IMR-90 (cell line): ENCODE measurements at regions not wholly inside any gene's neighbourhood (a gene's known extent, or its start where the extent isn't known, plus 50 kb on each side); places are given as distances from the start of the nearest gene placed in this dataset.

Source experiments
- ATAC-seq: fragments of 200-7000 bp; cut with Tn5 transposase; 2 replicates; pipeline ENCODE4 v1.9.1; 2020; ENCODE audit warnings: low read depth, mild to moderate bottlenecking, moderate library complexity
- BruUV-seq: library from RNA; stranded (reverse); fragments of 400-500 nt; replicated peaks from 2 replicates; lab custom pipeline; 2021; lab: Mats Ljungman, UMichigan
- CTCF ChIA-PET: fragments of 300-600 bp; formaldehyde crosslinking; extraction: SDS; loops from one replicate; lab custom pipeline; 2021; ENCODE audit warnings: antibody characterized with exemption; lab: Yijun Ruan, JAX
- POLR2A ChIA-PET: fragments of 300-600 bp; sonication (Branson Sonifier 250); formaldehyde crosslinking; loops from one replicate; lab custom pipeline; 2022; ENCODE audit warnings: antibody characterized with exemption; ENCODE audit not compliant: unreplicated experiment; lab: Charles Lee
- DNase-seq: peaks from one replicate; pipeline ENCODE4 v3.0.0; 2013
- H2AFZ ChIP-seq: replicated peaks from 2 replicates; pipeline ENCODE3; 2013; ENCODE audit warnings: low read length, mild to moderate bottlenecking; ENCODE audit not compliant: poor library complexity
- H2AK5ac ChIP-seq: 2 replicates; pipeline ENCODE4 v1.6.1; 2013; ENCODE audit warnings: low read depth, low read length, inconsistent platforms
- H2AK9ac ChIP-seq: replicated peaks from 2 replicates; pipeline ENCODE3; 2013; ENCODE audit warnings: mild to moderate bottlenecking, low read depth, low read length, moderate library complexity; ENCODE audit not compliant: poor library complexity
- H2BK120ac ChIP-seq: 2 replicates; pipeline ENCODE4 v1.6.1; 2013; ENCODE audit warnings: low read depth, low read length, inconsistent platforms
- H2BK15ac ChIP-seq: 3 replicates; pipeline ENCODE4 v1.6.1; 2013; ENCODE audit warnings: low read depth, low read length, inconsistent platforms
- H2BK20ac ChIP-seq: 2 replicates; pipeline ENCODE4 v1.6.1; 2013; ENCODE audit warnings: low read depth, mild to moderate bottlenecking, inconsistent platforms, low read length, moderate library complexity
- H2BK5ac ChIP-seq: 2 replicates; pipeline ENCODE4 v1.6.1; 2013; ENCODE audit warnings: mild to moderate bottlenecking, low read depth, low read length, inconsistent platforms; ENCODE audit not compliant: poor library complexity, severe bottlenecking
- H3K14ac ChIP-seq: replicated peaks from 2 replicates; pipeline ENCODE4 v1.6.1; 2013; ENCODE audit warnings: low read depth, low read length, inconsistent platforms
- H3K18ac ChIP-seq: 2 replicates; pipeline ENCODE4 v1.6.1; 2013; ENCODE audit warnings: low read depth, low read length, control low read depth
- H3K23ac ChIP-seq: 2 replicates; pipeline ENCODE4 v1.6.1; 2013; ENCODE audit warnings: low read depth, low read length, inconsistent platforms
- H3K27ac ChIP-seq: 2 replicates; pipeline ENCODE4 v1.5.1; 2013; ENCODE audit warnings: mild to moderate bottlenecking, control low read depth, low read length; ENCODE audit not compliant: insufficient read depth
- H3K27me3 ChIP-seq: 2 replicates; pipeline ENCODE4 v1.6.1; 2013; ENCODE audit warnings: low read length; ENCODE audit not compliant: control insufficient read depth, insufficient read depth
- H3K36me3 ChIP-seq: 2 replicates; pipeline ENCODE4 v1.6.1; 2013; ENCODE audit warnings: low read length, mixed read lengths; ENCODE audit not compliant: control insufficient read depth, insufficient read depth
- H3K4ac ChIP-seq: 2 replicates; pipeline ENCODE4 v1.6.1; 2013; ENCODE audit warnings: low read depth, low read length, inconsistent platforms
- H3K4me1 ChIP-seq: 2 replicates; pipeline ENCODE4 v1.6.1; 2013; ENCODE audit warnings: low read length, mixed read lengths; ENCODE audit not compliant: control insufficient read depth, insufficient read depth
- H3K4me2 ChIP-seq: 2 replicates; pipeline ENCODE4 v1.6.1; 2013; ENCODE audit warnings: low read depth, mild to moderate bottlenecking, control low read depth, low read length, moderate library complexity
- H3K4me3 ChIP-seq: 2 replicates; pipeline ENCODE4 v1.5.1; 2013; ENCODE audit warnings: low read depth, mild to moderate bottlenecking, control low read depth, low read length, moderate library complexity; ENCODE audit not compliant: insufficient read depth
- H3K56ac ChIP-seq: 2 replicates; pipeline ENCODE4 v1.6.1; 2013; ENCODE audit warnings: low read length, inconsistent platforms; ENCODE audit not compliant: insufficient read depth; ENCODE audit errors: extremely low read depth
- H3K79me1 ChIP-seq, 2 experiments: 2 replicates each; pipeline ENCODE4 v1.6.1; 2013; ENCODE audit warnings: low read length in 2 of 2, inconsistent platforms in 1 of 2, low read depth in 1 of 2
- H3K9ac ChIP-seq: 2 replicates; pipeline ENCODE4 v1.6.1; 2013; ENCODE audit warnings: low read depth, low read length, control low read depth
- H3K9me1 ChIP-seq: 2 replicates; pipeline ENCODE4 v1.6.1; 2013; ENCODE audit warnings: low read length, inconsistent platforms; ENCODE audit not compliant: insufficient read depth
- H3K9me3 ChIP-seq: 2 replicates; pipeline ENCODE4 v1.6.1; 2013; ENCODE audit warnings: low read length; ENCODE audit not compliant: control insufficient read depth, insufficient read depth
- H4K20me1 ChIP-seq: 2 replicates; pipeline ENCODE4 v1.6.1; 2013; ENCODE audit warnings: low read length, inconsistent platforms; ENCODE audit not compliant: insufficient read depth
- H4K5ac ChIP-seq: 2 replicates; pipeline ENCODE4 v1.6.1; 2013; ENCODE audit warnings: mild to moderate bottlenecking, low read depth, low read length, control low read depth
- H4K8ac ChIP-seq, 2 experiments: 2 replicates each; pipeline ENCODE4 v1.6.1; 2013; ENCODE audit warnings: low read depth in 2 of 2, low read length in 2 of 2, control low read depth in 1 of 2, inconsistent platforms in 1 of 2
- H4K91ac ChIP-seq: 2 replicates; pipeline ENCODE4 v1.6.1; 2013; ENCODE audit warnings: low read depth, low read length, inconsistent platforms; ENCODE audit not compliant: insufficient read depth
- CEBPB ChIP-seq: IDR thresholded peaks from 2 replicates; pipeline ENCODE4 v1.6.1; 2012; ENCODE audit warnings: low read depth, low read length, improper control_type of control experiment
- MAFK ChIP-seq: IDR thresholded peaks from 2 replicates; pipeline ENCODE4 v1.6.1; 2012; ENCODE audit warnings: low read depth, low read length, improper control_type of control experiment
- POLR2A ChIP-seq: IDR thresholded peaks from 2 replicates; pipeline ENCODE4 v1.6.1; 2012; ENCODE audit warnings: mild to moderate bottlenecking, low read depth, low read length
- RAD21 ChIP-seq: IDR thresholded peaks from 2 replicates; pipeline ENCODE4 v1.6.1; 2012; ENCODE audit warnings: low read length, improper control_type of control experiment
- RCOR1 ChIP-seq: IDR thresholded peaks from 2 replicates; pipeline ENCODE4 v1.6.1; 2012; ENCODE audit warnings: mild to moderate bottlenecking, low read length, improper control_type of control experiment; ENCODE audit not compliant: insufficient replicate concordance
- RFX5 ChIP-seq: IDR thresholded peaks from 2 replicates; pipeline ENCODE4 v1.8.0; 2012; ENCODE audit warnings: low read depth, mild to moderate bottlenecking, low read length, moderate library complexity
- WGBS, 2 experiments: methylation state at CpG; one replicate each; pipeline versions ENCODE4 v1.1.5 to v1.1.7; 2013; ENCODE audit warnings: missing lambda C conversion rate in 2 of 2; ENCODE audit not compliant: insufficient read length in 1 of 2; ENCODE audit errors: extremely low coverage in 2 of 2; 5-methylcytosine and 5-hydroxymethylcytosine counted together
- dilution Hi-C: fragments of 300-500 bp; cut with HindIII; formaldehyde crosslinking; loops from one replicate; pipeline ENCODE4 v1.14.3; 2018; ENCODE audit warnings: low sequenced_read_pairs; ENCODE audit not compliant: unreplicated experiment
- in situ Hi-C: fragments of 300-500 bp; cut with MboI; formaldehyde crosslinking; loops from 3 replicates; pipeline ENCODE4 v1.14.3; 2019; ENCODE audit warnings: low sequenced_read_pairs, inconsistent platforms, mixed read lengths
- intact Hi-C: fragments of 100-400 bp; cut with micrococcal nuclease; formaldehyde crosslinking; loops from 2 replicates; pipeline ENCODE4 v1.10.0; 2022

- Histone ChIP-seq H2BK20ac (no peak overlapping the region), H2BK15ac (no peak overlapping the region), H3K56ac (no peak overlapping the region), H3K23ac (no peak overlapping the region), H3K4me3 (no peak overlapping the region), H3K18ac (no peak overlapping the region), H4K5ac (no peak overlapping the region), H3K9me3 (no peaks in the 10 kb centered on the region), H3K27me3 (no peaks in the 10 kb centered on the region), H3K27ac (no peak overlapping the region), H3K9ac (no peak overlapping the region), H3K79me1 (no peaks in the 10 kb centered on the region), H2BK5ac (no peak overlapping the region), H3K9me1 (no peaks in the 10 kb centered on the region), H3K4me2 (no peak overlapping the region), H3K36me3 (no peaks in the 10 kb centered on the region), H2AK5ac (no peak overlapping the region), H2AFZ (no peak overlapping the region), H3K4me1 (no peaks in the 10 kb centered on the region), H2AK9ac (no peak overlapping the region), H3K14ac (no peak overlapping the region), H4K91ac (no peak overlapping the region), H2BK120ac (no peak overlapping the region), H3K4ac (no peak overlapping the region), H4K20me1 (no peaks in the 10 kb centered on the region), H4K8ac (no peak overlapping the region)
- intact Hi-C loops, result no loop called here
- POLR2A ChIA-PET, result no interaction called here
- no TSS peak for BruUV-seq
- ATAC-seq, result no peak
- DNase-seq, result no peak
- CTCF ChIA-PET, result interaction anchor here (0.6 kb wide), 1 partner anchor 209 kb away, joined by 3 read pairs; no protein-coding TSS in a partner anchor
- no CpG with 5 or more reads among the region's 3 CpGs for WGBS, 2 experiments
- dilution Hi-C loops, result no loop called here
- in situ Hi-C loops, result no loop called here
- TF ChIP-seq MAFK (no peak), CEBPB (no peak), RFX5 (no peak), RAD21 (no peak), POLR2A (no peak), RCOR1 (no peak)
Measured at GRCh38 chr3:26559227-26559626, 63.3 kb upstream of the LRRC3B start.
